T47D (cell line): ENCODE measurements at regions not wholly inside any gene's neighbourhood (a gene's known extent, or its start where the extent isn't known, plus 50 kb on each side); places are given as distances from the start of the nearest gene placed in this dataset.

Experiments used
- DNase-seq, 2 experiments: peaks; one replicate each; pipeline versions ENCODE4 v3.0.0 to v3.0.0-alpha.2; 2011 to 2012; ENCODE audit warnings: low read depth in 1 of 2, low spot score in 1 of 2
- JUND ChIP-seq: IDR thresholded peaks from 2 replicates; pipeline ENCODE4 v1.6.1; 2012; ENCODE audit warnings: low read depth
- in situ Hi-C: cut with HindIII; loops from 2 replicates; pipeline ENCODE4 v1.10.0; 2016; ENCODE audit warnings: low sequenced_read_pairs, low pct_unique_long_range_greater_than_20kb

GRCh38 chr6:6497541-6497940 is 91.0 kb upstream of the LY86 start:
- in situ Hi-C loops, result no loop called here
- no peak for DNase-seq

GRCh38 chr6:6497976-6498375 is 90.5 kb upstream of the LY86 start:
- no peak for DNase-seq
- no peak for TF ChIP-seq JUND
- in situ Hi-C loops, result no loop called here

More at GRCh38 chr6:6497541-6497940, 91.0 kb upstream of the LY86 start:
- no peak for TF ChIP-seq JUND

- no peak for DNase-seq
- TF ChIP-seq JUND, result no peak
- in situ Hi-C loops, result no loop called here
Observed at GRCh38 chr6:6503191-6503590, 85.3 kb upstream of the LY86 start.

- DNase-seq, result no peak
- in situ Hi-C loops, result no loop called here
- TF ChIP-seq JUND, result no peak
Observed at GRCh38 chr6:6505111-6505510, 83.4 kb upstream of the LY86 start.

GRCh38 chr6:6508643-6509042 is 79.9 kb upstream of the LY86 start:
- no peak for DNase-seq
- no peak for TF ChIP-seq JUND
- in situ Hi-C loops, result no loop called here

GRCh38 chr6:6509284-6509683 is 79.2 kb upstream of the LY86 start:
- in situ Hi-C loops, result no loop called here
- no peak for TF ChIP-seq JUND
- no peak for DNase-seq

- in situ Hi-C loops, result no loop called here
- no peak for DNase-seq
Observed at GRCh38 chr6:6512711-6513110, 75.8 kb upstream of the LY86 start.

GRCh38 chr6:6515691-6516607 is 72.6 kb upstream of the LY86 start:
- in situ Hi-C loops, result no loop called here
- TF ChIP-seq JUND, result no peak
- DNase-seq, result no peak

More at GRCh38 chr6:6512711-6513110, 75.8 kb upstream of the LY86 start:
- no peak for TF ChIP-seq JUND

GRCh38 chr6:6516666-6517458 is 71.7 kb upstream of the LY86 start:
- TF ChIP-seq JUND, result no peak
- no peak for DNase-seq
- in situ Hi-C loops, result no loop called here

GRCh38 chr6:6518631-6519427 is 69.7 kb upstream of the LY86 start:
- in situ Hi-C loops, result no loop called here
- DNase-seq, result no peak
- TF ChIP-seq JUND, result no peak

- no peak for TF ChIP-seq JUND
- DNase-seq, result no peak
- in situ Hi-C loops, result no loop called here
Observed at GRCh38 chr6:6521961-6522482, 66.5 kb upstream of the LY86 start.

- DNase-seq, result no peak
- no peak for TF ChIP-seq JUND
- in situ Hi-C loops, result no loop called here
Observed at GRCh38 chr6:6522709-6523108, 65.8 kb upstream of the LY86 start.
